ENCODE measurements at regions not wholly inside any gene's neighbourhood (a gene's known extent, or its start where the extent isn't known, plus 50 kb on each side); places are given as distances from the start of the nearest gene placed in this dataset. TPM values are rescaled to one million over a fixed set of nuclear protein-coding genes. Genes with fewer than 3 reads are reported as not detected.

DNA sequence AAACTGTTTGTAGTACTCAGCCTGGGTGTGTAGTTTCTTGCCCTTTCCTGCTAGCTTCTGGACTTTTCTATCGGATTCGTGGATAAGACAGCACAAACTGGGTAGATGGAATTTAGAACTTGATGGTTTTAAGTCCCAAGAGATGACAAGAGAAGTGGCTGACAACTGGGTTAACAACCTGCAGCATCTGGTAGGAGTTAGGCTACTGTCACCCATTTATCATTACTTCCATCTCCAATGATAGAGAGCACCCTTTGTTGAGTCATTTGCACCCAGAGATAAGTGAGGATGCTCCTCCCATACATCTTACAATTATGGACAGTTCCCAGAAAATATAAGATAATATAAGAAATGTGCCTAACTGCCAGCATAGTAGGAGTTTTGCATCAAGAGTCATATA lies 50.2 kb upstream of the FLRT2 start:
- Histone ChIP-seq H3K4me2 (ENCODE audit: low read length) (no peak overlapping the region), H3K27ac (ENCODE audit: low read depth, low read length, poor library complexity, severe bottlenecking) (no peak overlapping the region), H4K20me1 (ENCODE audit: insufficient read depth, low read length) (no peaks in the 10 kb centered on the region), H3K9me3 (ENCODE audit: low read length) (no peaks in the 10 kb centered on the region), H3K4me1 (ENCODE audit: insufficient read depth, low read length, poor library complexity, severe bottlenecking) (no peaks in the 10 kb centered on the region), H2AFZ (ENCODE audit: low read length) (no peak overlapping the region), H3K36me3 (ENCODE audit: insufficient read depth, low read length) (no peaks in the 10 kb centered on the region), H3K9me2 (ENCODE audit: insufficient read depth, low read length) (no peaks in the 10 kb centered on the region), H3K4me3 (ENCODE audit: low read depth, low read length, poor library complexity, severe bottlenecking) (no peak overlapping the region), H3K79me2 (ENCODE audit: insufficient read depth, low read depth, low read length) (no peaks in the 10 kb centered on the region)
- ChIA-PET POLR2A (no interaction called here), CTCF (ENCODE audit: unreplicated experiment) (no interaction called here)
- intact Hi-C loops (cut with micrococcal nuclease; ENCODE audit: unreplicated experiment) = no loop called here
- DNase-seq (ENCODE audit: low spot score) = no peak
- no peak for TF ChIP-seq EZH2phosphoT487 (IDR thresholded peaks at IDR 0.05; ENCODE audit: borderline replicate concordance, low read depth, low read length)
- TF ChIP-seq, protein P1, sequence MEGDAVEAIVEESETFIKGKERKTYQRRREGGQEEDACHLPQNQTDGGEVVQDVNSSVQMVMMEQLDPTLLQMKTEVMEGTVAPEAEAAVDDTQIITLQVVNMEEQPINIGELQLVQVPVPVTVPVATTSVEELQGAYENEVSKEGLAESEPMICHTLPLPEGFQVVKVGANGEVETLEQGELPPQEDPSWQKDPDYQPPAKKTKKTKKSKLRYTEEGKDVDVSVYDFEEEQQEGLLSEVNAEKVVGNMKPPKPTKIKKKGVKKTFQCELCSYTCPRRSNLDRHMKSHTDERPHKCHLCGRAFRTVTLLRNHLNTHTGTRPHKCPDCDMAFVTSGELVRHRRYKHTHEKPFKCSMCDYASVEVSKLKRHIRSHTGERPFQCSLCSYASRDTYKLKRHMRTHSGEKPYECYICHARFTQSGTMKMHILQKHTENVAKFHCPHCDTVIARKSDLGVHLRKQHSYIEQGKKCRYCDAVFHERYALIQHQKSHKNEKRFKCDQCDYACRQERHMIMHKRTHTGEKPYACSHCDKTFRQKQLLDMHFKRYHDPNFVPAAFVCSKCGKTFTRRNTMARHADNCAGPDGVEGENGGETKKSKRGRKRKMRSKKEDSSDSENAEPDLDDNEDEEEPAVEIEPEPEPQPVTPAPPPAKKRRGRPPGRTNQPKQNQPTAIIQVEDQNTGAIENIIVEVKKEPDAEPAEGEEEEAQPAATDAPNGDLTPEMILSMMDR (conservative IDR thresholded peaks at IDR 0.05; ENCODE audit: low read length) = no peak
- BruUV-seq (replicated peaks) = no TSS peak

Small RNA genes in the stretch of these regions (small RNA-seq; reads per million reads assigned to genes)
- gene AL161713.1 (not detected), gene AL163642.1 (not detected), gene RF00017 (not detected), gene RNU6-976P (not detected), gene RNU6ATAC28P (not detected), gene RNU7-51P (not detected)

Measured in OCI-LY7 (cell line).